ENCODE measurements at regions not wholly inside any gene's neighbourhood (a gene's known extent, or its start where the extent isn't known, plus 50 kb on each side); places are given as distances from the start of the nearest gene placed in this dataset.
"Not testable (repeated sequence)": the region's sequence is repeated elsewhere in the genome, so short reads cannot be mapped to it uniquely, and the experiment has no call there.

- ATAC-seq (ENCODE audit: poor library complexity) (no peak), DNase-seq (no peak)
- intact Hi-C loops (cut with DNase I): no loop called here
Observed at GRCh38 chr1:195878478-195878877, 729.8 kb downstream of the KCNT2 start.

GRCh38 chr1:195876792-195877191, 731.4 kb downstream of the KCNT2 start:
- intact Hi-C loops (cut with DNase I): no loop called here
- ATAC-seq (ENCODE audit: poor library complexity): no peak
- no peak for DNase-seq

GRCh38 chr1:195872376-195872775, 735.9 kb downstream of the KCNT2 start:
- intact Hi-C loops (cut with DNase I): no loop called here

GRCh38 chr1:195867638-195868037, 740.6 kb downstream of the KCNT2 start:
- intact Hi-C loops (cut with DNase I): no loop called here
- ATAC-seq (ENCODE audit: poor library complexity) (no peak), DNase-seq (no peak)

More at GRCh38 chr1:195872376-195872775, 735.9 kb downstream of the KCNT2 start:
- DNase-seq (no peak), ATAC-seq (ENCODE audit: poor library complexity) (no peak)

GRCh38 chr1:195866781-195867222, 741.4 kb downstream of the KCNT2 start:
- intact Hi-C loops (cut with DNase I): no loop called here
- no peak for ATAC-seq (ENCODE audit: poor library complexity)
- no peak for DNase-seq

GRCh38 chr1:195866091-195866780, 742.0 kb downstream of the KCNT2 start:
- intact Hi-C loops (cut with DNase I): no loop called here

GRCh38 chr1:195851804-195852203, 756.4 kb downstream of the KCNT2 start:
- intact Hi-C loops (cut with DNase I): no loop called here
- DNase-seq: no peak
- no peak for ATAC-seq (ENCODE audit: poor library complexity)

More at GRCh38 chr1:195866091-195866780, 742.0 kb downstream of the KCNT2 start:
- no peak for DNase-seq
- no peak for ATAC-seq (ENCODE audit: poor library complexity)

GRCh38 chr1:195851016-195851601, 757.1 kb downstream of the KCNT2 start:
- no peak for ATAC-seq (ENCODE audit: poor library complexity)
- no peak for DNase-seq
- intact Hi-C loops (cut with DNase I): no loop called here

GRCh38 chr1:195849180-195849579, 759.1 kb downstream of the KCNT2 start:
- no peak for DNase-seq
- intact Hi-C loops (cut with DNase I): no loop called here
- no peak for ATAC-seq (ENCODE audit: poor library complexity)

- intact Hi-C loops (cut with DNase I); ATAC-seq (ENCODE audit: poor library complexity); DNase-seq: not testable (repeated sequence)
Observed at GRCh38 chr1:195847957-195848875, 760.0 kb downstream of the KCNT2 start.

- DNase-seq (no peak), ATAC-seq (ENCODE audit: poor library complexity) (no peak)
- intact Hi-C loops (cut with DNase I): no loop called here
Observed at GRCh38 chr1:195831789-195832188, 776.5 kb downstream of the KCNT2 start.

GRCh38 chr1:195828325-195828724, 779.9 kb downstream of the KCNT2 start:
- DNase-seq: no peak
- intact Hi-C loops (cut with DNase I): no loop called here
- ATAC-seq (ENCODE audit: poor library complexity): no peak

- no peak for DNase-seq
- no peak for ATAC-seq (ENCODE audit: poor library complexity)
- intact Hi-C loops (cut with DNase I): no loop called here
Observed at GRCh38 chr1:195820925-195821324, 787.3 kb downstream of the KCNT2 start.

- no peak for DNase-seq
- intact Hi-C loops (cut with DNase I): no loop called here
- no peak for ATAC-seq (ENCODE audit: poor library complexity)
Observed at GRCh38 chr1:195806060-195806459, 802.2 kb downstream of the KCNT2 start.

- intact Hi-C loops (cut with DNase I): no loop called here
- ATAC-seq (ENCODE audit: poor library complexity) (no peak), DNase-seq (no peak)
Observed at GRCh38 chr1:195804547-195804946, 803.7 kb downstream of the KCNT2 start.

- no peak for DNase-seq
- intact Hi-C loops (cut with DNase I): no loop called here
- ATAC-seq (ENCODE audit: poor library complexity): no peak
Observed at GRCh38 chr1:195799016-195799415, 809.2 kb downstream of the KCNT2 start.

- intact Hi-C loops (cut with DNase I): no loop called here
- DNase-seq: no peak
- no peak for ATAC-seq (ENCODE audit: poor library complexity)
Observed at GRCh38 chr1:195794225-195794624, 814.0 kb downstream of the KCNT2 start.

- no peak for DNase-seq
- no peak for ATAC-seq (ENCODE audit: poor library complexity)
- intact Hi-C loops (cut with DNase I): no loop called here
Observed at GRCh38 chr1:195791796-195792195, 816.4 kb downstream of the KCNT2 start.

GRCh38 chr1:195790514-195791168, 817.6 kb downstream of the KCNT2 start:
- intact Hi-C loops (cut with DNase I): no loop called here
- ATAC-seq (ENCODE audit: poor library complexity): no peak

More at GRCh38 chr1:195790514-195791168, 817.6 kb downstream of the KCNT2 start:
- DNase-seq: no peak

Measured in Right ventricle myocardium superior (tissue), 1 donor.